ENCODE measurements at regions not wholly inside any gene's neighbourhood (a gene's known extent, or its start where the extent isn't known, plus 50 kb on each side); places are given as distances from the start of the nearest gene placed in this dataset.

DNA sequence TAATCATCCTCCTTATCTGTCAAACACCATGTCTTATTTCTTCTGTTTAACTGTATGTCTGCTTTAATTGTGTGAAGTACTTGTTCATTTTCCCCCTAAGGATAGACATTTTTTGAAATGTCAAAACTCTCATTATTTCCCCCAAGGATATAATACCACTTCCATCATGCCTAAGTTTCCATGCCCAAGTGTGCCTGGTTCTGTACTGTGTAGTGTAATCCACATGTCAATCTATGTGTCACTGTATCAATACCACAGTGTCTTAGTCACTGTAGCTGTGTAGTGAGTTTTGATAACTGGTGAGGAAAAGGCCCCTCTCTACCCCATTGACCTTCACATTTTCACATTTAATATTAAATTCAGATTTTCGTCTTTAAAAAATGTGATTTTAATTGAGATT is 1265.5 kb downstream of the PCDH9 start:
- Histone ChIP-seq H3K4me3 (replicated peaks in 1 of 3; ENCODE audit: insufficient read depth in 1 of 3, low read depth in 1 of 3, low read length in 3 of 3) (no peak overlapping the region), H3K9ac (replicated peaks; ENCODE audit: extremely low read depth, insufficient read depth, low read length) (no peak overlapping the region), H3K36me3 (ENCODE audit: control insufficient read depth in 2 of 2, extremely low read depth in 1 of 2, insufficient read depth in 2 of 2, low read length in 2 of 2) (no peaks in the 10 kb centered on the region), H3K27ac (ENCODE audit: insufficient read depth, low read depth, low read length) (no peak overlapping the region), H3K4me1 (ENCODE audit: control insufficient read depth, extremely low read depth, insufficient read depth, low read length) (no peaks in the 10 kb centered on the region), H3K4me2 (ENCODE audit: insufficient read depth, low read length) (no peak overlapping the region), H3K27me3 (ENCODE audit: control insufficient read depth in 2 of 2, insufficient read depth in 2 of 2, low read length in 2 of 2) (no peaks in the 10 kb centered on the region), H3K9me1 (replicated peaks; ENCODE audit: control insufficient read depth, extremely low read depth, insufficient read depth, low read length) (no peaks in the 10 kb centered on the region), H3K9me3 (replicated peaks; ENCODE audit: control insufficient read depth, insufficient read depth, low read length) (no peaks in the 10 kb centered on the region), H4K20me1 (replicated peaks; ENCODE audit: control insufficient read depth, extremely low read depth, insufficient read depth, low read length) (no peaks in the 10 kb centered on the region), H3K79me2 (ENCODE audit: control insufficient read depth, insufficient read depth, low read length) (no peaks in the 10 kb centered on the region), H2AFZ (ENCODE audit: low read depth, low read length) (peak overlapping the region; percentile 48)
- FAIRE-seq (no peak), DNase-seq (ENCODE audit: low read depth, low spot score) (peak; percentile 4)
- dilution Hi-C loops (cut with MboI; ENCODE audit: extremely low pct_ligation_motif_present, low sequenced_read_pairs) (no loop called here), intact Hi-C loops (cut with micrococcal nuclease) (loop anchor here (10.0 kb wide), 1 partner anchor 310 kb away; no protein-coding TSS in a partner anchor)
- POLR2A ChIA-PET = no interaction called here
- CTCF ChIA-PET = no interaction called here
- BruUV-seq (replicated peaks) = no TSS peak
- peak; percentile 61 for TF ChIP-seq GATA2 (IDR thresholded peaks at IDR 0.05; ENCODE audit: insufficient read depth, insufficient read length, low read depth, low read length)
- TF ChIP-seq EZH2 (IDR thresholded peaks at IDR 0.05; ENCODE audit: borderline replicate concordance, low read depth, low read length, severe bottlenecking) = no peak

DNA sequence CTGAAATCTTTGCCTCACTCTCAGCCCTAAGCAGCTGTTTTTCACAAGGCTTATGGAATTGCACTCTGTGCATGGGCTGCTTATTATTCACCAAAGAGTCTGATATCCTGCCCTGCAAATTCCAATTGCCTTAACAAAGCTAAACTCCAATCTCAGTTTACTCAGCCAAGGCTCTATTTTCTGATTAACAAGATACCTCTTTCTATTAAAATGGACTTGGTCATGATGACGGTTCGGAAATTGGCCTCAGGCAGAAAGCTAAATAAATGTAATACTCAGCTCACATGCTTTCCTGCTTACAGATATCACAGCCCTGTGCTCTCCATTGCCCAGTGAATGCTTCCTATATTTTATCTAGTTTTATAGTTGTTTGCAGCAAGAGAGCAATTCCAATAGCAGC is 1270.8 kb downstream of the PCDH9 start:
- no peak overlapping the region for H3K9ac ChIP-seq (replicated peaks; ENCODE audit: extremely low read depth, insufficient read depth, low read length)
- no peak overlapping the region for H3K27ac ChIP-seq (ENCODE audit: insufficient read depth, low read depth, low read length)
- H3K9me3 ChIP-seq (replicated peaks; ENCODE audit: control insufficient read depth, insufficient read depth, low read length) = no peaks in the 10 kb centered on the region
- H2AFZ ChIP-seq (ENCODE audit: low read depth, low read length) = no peak overlapping the region
- TF ChIP-seq, protein P1, sequence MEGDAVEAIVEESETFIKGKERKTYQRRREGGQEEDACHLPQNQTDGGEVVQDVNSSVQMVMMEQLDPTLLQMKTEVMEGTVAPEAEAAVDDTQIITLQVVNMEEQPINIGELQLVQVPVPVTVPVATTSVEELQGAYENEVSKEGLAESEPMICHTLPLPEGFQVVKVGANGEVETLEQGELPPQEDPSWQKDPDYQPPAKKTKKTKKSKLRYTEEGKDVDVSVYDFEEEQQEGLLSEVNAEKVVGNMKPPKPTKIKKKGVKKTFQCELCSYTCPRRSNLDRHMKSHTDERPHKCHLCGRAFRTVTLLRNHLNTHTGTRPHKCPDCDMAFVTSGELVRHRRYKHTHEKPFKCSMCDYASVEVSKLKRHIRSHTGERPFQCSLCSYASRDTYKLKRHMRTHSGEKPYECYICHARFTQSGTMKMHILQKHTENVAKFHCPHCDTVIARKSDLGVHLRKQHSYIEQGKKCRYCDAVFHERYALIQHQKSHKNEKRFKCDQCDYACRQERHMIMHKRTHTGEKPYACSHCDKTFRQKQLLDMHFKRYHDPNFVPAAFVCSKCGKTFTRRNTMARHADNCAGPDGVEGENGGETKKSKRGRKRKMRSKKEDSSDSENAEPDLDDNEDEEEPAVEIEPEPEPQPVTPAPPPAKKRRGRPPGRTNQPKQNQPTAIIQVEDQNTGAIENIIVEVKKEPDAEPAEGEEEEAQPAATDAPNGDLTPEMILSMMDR (IDR thresholded peaks at IDR 0.05; ENCODE audit: extremely low read depth in 1 of 2, insufficient read depth in 1 of 2, low read depth in 1 of 2, low read length in 2 of 2) = no peak
- no peak for TF ChIP-seq EZH2 (IDR thresholded peaks at IDR 0.05; ENCODE audit: borderline replicate concordance, low read depth, low read length, severe bottlenecking)
- TF ChIP-seq MYC (IDR thresholded peaks at IDR 0.05; ENCODE audit: low read depth, low read length) = no peak
- TF ChIP-seq GATA2 (IDR thresholded peaks at IDR 0.05; ENCODE audit: insufficient read depth, insufficient read length, low read depth, low read length) = no peak
- no peak for TF ChIP-seq POLR2AphosphoS5 (IDR thresholded peaks at IDR 0.05; ENCODE audit: insufficient read depth, low read depth, low read length)
- TF ChIP-seq FOS (IDR thresholded peaks at IDR 0.05; ENCODE audit: borderline replicate concordance, insufficient read depth, low read length) = no peak
- TF ChIP-seq POLR2A (IDR thresholded peaks at IDR 0.05; ENCODE audit: low read depth, low read length) = no peak
- no peak for TF ChIP-seq JUN (IDR thresholded peaks at IDR 0.05; ENCODE audit: borderline replicate concordance, insufficient read depth, insufficient read length, low read depth)
- TF ChIP-seq, protein P2, sequence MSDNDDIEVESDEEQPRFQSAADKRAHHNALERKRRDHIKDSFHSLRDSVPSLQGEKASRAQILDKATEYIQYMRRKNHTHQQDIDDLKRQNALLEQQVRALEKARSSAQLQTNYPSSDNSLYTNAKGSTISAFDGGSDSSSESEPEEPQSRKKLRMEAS (IDR thresholded peaks at IDR 0.05; ENCODE audit: insufficient read depth, insufficient read length) = no peak
- H3K4me1 ChIP-seq (ENCODE audit: control insufficient read depth, extremely low read depth, insufficient read depth, low read length) = no peaks in the 10 kb centered on the region
- no peak overlapping the region for H3K4me2 ChIP-seq (ENCODE audit: insufficient read depth, low read length)
- ChIA-PET CTCF (no interaction called here), POLR2A (no interaction called here)
- H4K20me1 ChIP-seq (replicated peaks; ENCODE audit: control insufficient read depth, extremely low read depth, insufficient read depth, low read length) = no peaks in the 10 kb centered on the region
- H3K4me3 ChIP-seq (replicated peaks in 1 of 3; ENCODE audit: insufficient read depth in 1 of 3, low read depth in 1 of 3, low read length in 3 of 3) = no peak overlapping the region
- H3K36me3 ChIP-seq (ENCODE audit: control insufficient read depth in 2 of 2, extremely low read depth in 1 of 2, insufficient read depth in 2 of 2, low read length in 2 of 2) = no peaks in the 10 kb centered on the region
- H3K9me1 ChIP-seq (replicated peaks; ENCODE audit: control insufficient read depth, extremely low read depth, insufficient read depth, low read length) = no peaks in the 10 kb centered on the region
- no peak for DNase-seq (ENCODE audit: low read depth, low spot score)
- intact Hi-C loops (cut with micrococcal nuclease) (no loop called here), dilution Hi-C loops (cut with MboI; ENCODE audit: extremely low pct_ligation_motif_present, low sequenced_read_pairs) (no loop called here)
- no TSS peak for BruUV-seq (replicated peaks)
- H3K27me3 ChIP-seq (ENCODE audit: control insufficient read depth in 2 of 2, insufficient read depth in 2 of 2, low read length in 2 of 2) = no peaks in the 10 kb centered on the region
- no peaks in the 10 kb centered on the region for H3K79me2 ChIP-seq (ENCODE audit: control insufficient read depth, insufficient read depth, low read length)
- FAIRE-seq = no peak

Measured in endothelial cell of umbilical vein (primary cell).